ENCODE measurements at regions not wholly inside any gene's neighbourhood (a gene's known extent, or its start where the extent isn't known, plus 50 kb on each side); places are given as distances from the start of the nearest gene placed in this dataset.

DNA sequence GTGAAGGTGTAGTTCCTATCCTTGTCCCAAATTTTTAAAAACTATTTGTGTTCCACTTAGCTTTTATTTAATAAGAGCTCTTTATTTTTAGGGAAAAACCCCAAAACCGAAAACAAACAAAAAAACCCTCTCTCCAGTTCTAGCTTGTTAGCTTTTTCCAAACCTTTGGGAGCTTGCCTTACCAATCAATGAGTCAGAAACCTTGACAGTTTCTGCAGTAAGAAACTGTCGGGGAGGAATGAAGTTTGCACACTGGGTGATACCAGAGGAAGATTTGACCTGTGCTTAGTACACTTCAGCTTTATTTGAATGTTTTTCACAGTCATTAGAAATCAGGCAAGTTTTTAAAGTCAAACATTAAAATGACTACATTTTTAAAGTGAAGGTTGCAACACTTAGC lies 105.0 kb downstream of the FAT3 start:
- ATAC-seq (no peak), DNase-seq (no peak)
- peaks cover 0 to 23% (median 2%) of the 10 kb centered on the region in 5 donors for H3K27me3 Mint-ChIP-seq
- H3K9me3 Mint-ChIP-seq = peaks cover 0 to 4% (median 0%) of the 10 kb centered on the region in 9 donors
- no peak overlapping the region for H3K4me3 Mint-ChIP-seq
- POLR2A ChIA-PET = no interaction called here
- H3K27ac Mint-ChIP-seq = no peak overlapping the region
- no peaks in the 10 kb centered on the region for H3K36me3 Mint-ChIP-seq
- no peaks in the 10 kb centered on the region for H3K4me1 Mint-ChIP-seq

GRCh38 chr11:92330114-92330513 lies 105.5 kb downstream of the FAT3 start:
- Mint-ChIP-seq H3K27me3 (peaks cover 0 to 23% (median 2%) of the 10 kb centered on the region in 5 donors), H3K27ac (no peak overlapping the region), H3K4me1 (no peaks in the 10 kb centered on the region), H3K36me3 (no peaks in the 10 kb centered on the region), H3K4me3 (no peak overlapping the region), H3K9me3 (peaks cover 0 to 4% (median 0%) of the 10 kb centered on the region in 9 donors)
- DNase-seq (no peak), ATAC-seq (no peak)
- POLR2A ChIA-PET = no interaction called here

DNA sequence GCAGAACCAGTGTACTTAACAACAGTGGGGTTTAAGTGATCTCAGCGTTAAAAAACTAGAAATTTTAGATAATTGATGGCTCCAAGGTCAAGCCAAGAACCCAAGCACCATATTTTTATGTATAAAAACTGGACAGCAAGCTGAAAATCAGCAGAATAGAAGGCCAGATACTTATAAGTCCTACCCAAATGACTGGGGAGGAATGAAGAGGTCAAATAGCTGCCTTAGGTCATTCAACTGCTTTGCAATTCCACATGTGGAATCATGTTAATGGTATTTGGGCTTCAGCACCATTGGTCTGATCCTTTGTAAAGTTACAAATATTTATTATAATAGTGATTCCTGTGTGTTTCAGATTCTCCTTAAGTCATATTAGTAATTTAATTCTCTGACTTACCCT lies 108.4 kb downstream of the FAT3 start:
- H3K27ac Mint-ChIP-seq = no peak overlapping the region
- peaks cover 0 to 5% (median 0%) of the 10 kb centered on the region in 9 donors for H3K9me3 Mint-ChIP-seq
- H3K4me3 Mint-ChIP-seq = no peak overlapping the region
- H3K4me1 Mint-ChIP-seq = no peaks in the 10 kb centered on the region
- POLR2A ChIA-PET = no interaction called here
- H3K27me3 Mint-ChIP-seq = peaks cover 0 to 19% (median 2%) of the 10 kb centered on the region in 5 donors
- DNase-seq (no peak), ATAC-seq (no peak)
- no peaks in the 10 kb centered on the region for H3K36me3 Mint-ChIP-seq

DNA sequence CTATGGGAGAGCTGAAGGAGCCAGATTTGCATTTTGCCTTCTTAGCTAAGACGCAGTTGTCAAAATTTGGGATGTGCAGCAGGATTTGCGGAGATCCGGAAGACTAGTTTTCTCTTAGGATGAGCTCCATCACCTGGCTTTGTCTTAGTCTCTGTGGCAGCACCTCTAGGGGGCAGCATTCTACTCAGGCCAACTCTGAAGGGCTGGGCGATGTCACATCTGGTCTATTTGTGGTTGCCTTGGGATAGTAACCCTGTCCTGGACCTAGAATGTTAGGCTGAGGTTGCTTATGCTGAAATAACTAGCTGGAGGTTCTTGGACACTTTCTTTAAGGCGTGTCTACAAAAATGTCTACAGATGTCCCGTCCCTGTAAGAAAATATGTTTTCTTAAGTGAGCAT lies 116.2 kb downstream of the FAT3 start:
- POLR2A ChIA-PET = no interaction called here
- no peaks in the 10 kb centered on the region for H3K27me3 Mint-ChIP-seq
- peaks cover 0 to 10% (median 0%) of the 10 kb centered on the region in 9 donors for H3K9me3 Mint-ChIP-seq
- H3K27ac Mint-ChIP-seq = no peak overlapping the region
- no peaks in the 10 kb centered on the region for H3K4me1 Mint-ChIP-seq
- H3K36me3 Mint-ChIP-seq = no peaks in the 10 kb centered on the region
- ATAC-seq (no peak), DNase-seq (no peak)
- no peak overlapping the region for H3K4me3 Mint-ChIP-seq

DNA sequence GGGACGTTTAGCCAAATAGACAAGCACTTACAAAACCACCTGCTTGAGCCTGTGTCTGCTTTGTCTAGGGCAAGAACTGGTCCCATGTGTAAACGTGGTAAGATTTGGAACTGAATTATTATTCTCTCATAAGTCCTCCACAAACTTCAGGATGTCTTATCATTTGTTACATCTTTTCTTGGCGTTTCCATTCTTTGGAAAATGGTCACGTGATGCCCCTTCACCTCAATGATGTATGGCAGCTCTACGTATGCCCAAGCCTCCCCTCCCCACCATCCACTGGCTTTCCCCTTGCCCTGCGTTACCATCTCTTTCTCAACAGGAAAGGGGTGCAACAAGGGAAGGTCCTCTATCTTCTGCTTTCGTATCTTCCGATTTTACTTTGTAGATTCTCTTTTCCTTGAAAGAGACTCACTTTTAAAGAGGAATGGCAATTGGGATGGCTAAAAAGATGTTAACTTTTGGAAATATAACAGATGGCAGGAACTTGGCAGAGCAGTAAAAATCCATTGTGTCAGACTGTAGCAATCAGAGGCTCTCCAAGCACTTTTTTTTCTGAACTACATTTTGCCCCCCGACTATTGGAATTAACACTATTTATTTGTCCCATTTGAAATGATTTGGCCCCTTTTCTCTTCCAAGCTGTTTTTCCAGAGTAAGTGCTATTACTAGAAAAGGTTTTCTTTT lies 117.6 kb downstream of the FAT3 start:
- ATAC-seq = no peak
- Mint-ChIP-seq H3K36me3 (no peaks in the 10 kb centered on the region), H3K9me3 (peaks cover 0 to 10% (median 0%) of the 10 kb centered on the region in 9 donors), H3K4me3 (no peak overlapping the region), H3K4me1 (no peaks in the 10 kb centered on the region), H3K27ac (no peak overlapping the region), H3K27me3 (no peaks in the 10 kb centered on the region)
- no peak for DNase-seq
- POLR2A ChIA-PET = no interaction called here

GRCh38 chr11:92342886-92343285 lies 118.3 kb downstream of the FAT3 start:
- DNase-seq (no peak), ATAC-seq (no peak)
- no peak overlapping the region for H3K27ac Mint-ChIP-seq
- no peak overlapping the region for H3K4me3 Mint-ChIP-seq
- H3K36me3 Mint-ChIP-seq = no peaks in the 10 kb centered on the region
- POLR2A ChIA-PET = no interaction called here
- H3K4me1 Mint-ChIP-seq = no peaks in the 10 kb centered on the region
- no peaks in the 10 kb centered on the region for H3K27me3 Mint-ChIP-seq
- H3K9me3 Mint-ChIP-seq = peaks cover 0 to 10% (median 0%) of the 10 kb centered on the region in 9 donors

GRCh38 chr11:92346220-92346619 lies 121.6 kb downstream of the FAT3 start:
- no peaks in the 10 kb centered on the region for H3K36me3 Mint-ChIP-seq
- H3K27me3 Mint-ChIP-seq = peaks cover 0 to 1% (median 0%) of the 10 kb centered on the region in 5 donors
- DNase-seq = no peak
- H3K9me3 Mint-ChIP-seq = peaks cover 0 to 10% (median 0%) of the 10 kb centered on the region in 9 donors
- H3K27ac Mint-ChIP-seq = no peak overlapping the region
- POLR2A ChIA-PET = no interaction called here
- no peaks in the 10 kb centered on the region for H3K4me1 Mint-ChIP-seq
- H3K4me3 Mint-ChIP-seq = no peak overlapping the region
- no peak for ATAC-seq

DNA sequence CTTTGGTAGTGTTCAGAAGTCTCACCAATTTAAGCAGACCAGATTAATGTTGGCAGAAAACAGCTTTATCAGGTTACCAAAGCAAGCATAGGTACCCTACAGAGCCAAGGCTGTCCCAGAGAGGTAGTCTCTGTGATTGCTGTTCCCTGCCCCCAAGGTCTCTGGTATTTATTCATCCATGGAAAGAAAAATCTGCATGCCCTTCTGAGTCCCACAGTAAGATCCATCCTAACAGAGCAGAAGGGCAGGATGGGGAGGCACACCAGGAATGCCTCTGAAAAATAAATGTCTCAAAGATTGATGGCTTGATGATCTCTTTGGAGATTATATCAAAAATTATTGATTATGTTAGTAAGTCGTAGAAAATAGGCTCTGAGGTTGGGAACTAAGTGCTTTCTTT lies 122.8 kb downstream of the FAT3 start:
- ATAC-seq (no peak), DNase-seq (no peak)
- Mint-ChIP-seq H3K36me3 (no peaks in the 10 kb centered on the region), H3K27ac (no peak overlapping the region), H3K9me3 (peaks cover 0 to 6% (median 0%) of the 10 kb centered on the region in 9 donors), H3K4me3 (no peak overlapping the region), H3K4me1 (no peaks in the 10 kb centered on the region), H3K27me3 (peaks cover 0 to 1% (median 0%) of the 10 kb centered on the region in 5 donors)
- POLR2A ChIA-PET = no interaction called here

DNA sequence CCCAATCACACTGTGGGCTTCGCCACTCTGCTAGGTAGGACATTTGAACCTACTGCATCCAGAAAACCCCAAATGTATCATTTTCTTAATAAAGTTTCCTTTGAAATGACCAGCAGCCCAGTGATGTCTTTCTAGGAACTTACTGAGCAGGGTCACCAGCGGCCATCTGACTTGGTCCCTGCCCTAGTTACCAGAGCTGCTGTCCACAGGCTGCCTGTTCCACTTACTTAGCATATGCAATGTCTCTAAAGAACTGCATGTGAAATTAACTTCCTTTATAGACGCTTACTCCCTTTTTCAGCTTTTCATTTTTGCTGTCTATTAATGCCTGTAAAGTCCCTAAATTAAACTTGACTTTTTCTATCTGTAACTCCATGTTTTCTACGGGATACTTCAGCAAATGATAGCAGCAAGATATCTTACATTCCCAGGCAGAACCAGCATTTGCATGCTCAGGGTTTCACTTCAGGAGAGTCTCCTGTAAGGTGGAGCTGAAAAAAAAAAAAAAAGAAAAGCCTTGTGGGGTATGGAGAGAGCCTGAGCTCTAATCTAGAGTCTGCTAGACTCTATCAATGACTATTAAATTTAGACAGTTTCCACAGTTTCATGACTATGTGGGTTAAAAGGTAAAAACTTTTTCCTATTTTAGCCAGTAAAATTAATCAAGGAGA lies 125.0 kb downstream of the FAT3 start:
- POLR2A ChIA-PET = no interaction called here
- DNase-seq (no peak), ATAC-seq (no peak)
- H3K36me3 Mint-ChIP-seq = no peaks in the 10 kb centered on the region
- H3K27me3 Mint-ChIP-seq = peaks cover 0 to 3% (median 0%) of the 10 kb centered on the region in 5 donors
- H3K4me1 Mint-ChIP-seq = no peaks in the 10 kb centered on the region
- H3K9me3 Mint-ChIP-seq = peaks cover 0 to 11% (median 0%) of the 10 kb centered on the region in 9 donors
- no peak overlapping the region for H3K27ac Mint-ChIP-seq
- H3K4me3 Mint-ChIP-seq = no peak overlapping the region

GRCh38 chr11:92357344-92357743 lies 132.7 kb downstream of the FAT3 start:
- ATAC-seq = no peak
- POLR2A ChIA-PET = no interaction called here
- no peaks in the 10 kb centered on the region for H3K4me1 Mint-ChIP-seq
- DNase-seq = no peak
- no peaks in the 10 kb centered on the region for H3K36me3 Mint-ChIP-seq
- peaks cover 0 to 3% (median 0%) of the 10 kb centered on the region in 5 donors for H3K27me3 Mint-ChIP-seq
- no peak overlapping the region for H3K27ac Mint-ChIP-seq
- no peak overlapping the region for H3K4me3 Mint-ChIP-seq
- H3K9me3 Mint-ChIP-seq = peaks cover 0 to 9% (median 0%) of the 10 kb centered on the region in 9 donors

DNA sequence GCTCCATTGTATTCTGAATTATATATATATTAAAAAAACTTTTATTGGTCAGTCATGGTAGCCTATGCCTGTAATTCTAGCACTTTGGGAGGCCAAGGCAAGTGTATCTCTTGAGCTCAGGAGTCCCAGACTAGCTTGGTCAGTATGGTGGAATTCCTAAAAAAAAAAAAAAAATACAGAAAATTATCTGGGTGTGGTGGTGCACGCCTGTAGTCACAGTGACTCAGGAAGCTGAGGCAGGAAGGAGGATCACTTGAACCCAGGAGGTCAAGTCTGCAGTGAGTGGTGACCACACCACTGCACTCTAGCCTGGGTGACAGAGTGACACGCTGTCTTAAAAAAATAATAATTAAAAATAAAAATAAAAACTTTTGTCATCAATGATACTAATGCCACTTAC lies 133.2 kb downstream of the FAT3 start:
- DNase-seq = no peak
- Mint-ChIP-seq H3K4me3 (no peak overlapping the region), H3K4me1 (no peaks in the 10 kb centered on the region), H3K27ac (no peak overlapping the region), H3K36me3 (no peaks in the 10 kb centered on the region), H3K9me3 (peaks cover 0 to 4% (median 0%) of the 10 kb centered on the region in 9 donors), H3K27me3 (peaks cover 0 to 3% (median 0%) of the 10 kb centered on the region in 5 donors)
- POLR2A ChIA-PET = no interaction called here
- no peak for ATAC-seq

DNA sequence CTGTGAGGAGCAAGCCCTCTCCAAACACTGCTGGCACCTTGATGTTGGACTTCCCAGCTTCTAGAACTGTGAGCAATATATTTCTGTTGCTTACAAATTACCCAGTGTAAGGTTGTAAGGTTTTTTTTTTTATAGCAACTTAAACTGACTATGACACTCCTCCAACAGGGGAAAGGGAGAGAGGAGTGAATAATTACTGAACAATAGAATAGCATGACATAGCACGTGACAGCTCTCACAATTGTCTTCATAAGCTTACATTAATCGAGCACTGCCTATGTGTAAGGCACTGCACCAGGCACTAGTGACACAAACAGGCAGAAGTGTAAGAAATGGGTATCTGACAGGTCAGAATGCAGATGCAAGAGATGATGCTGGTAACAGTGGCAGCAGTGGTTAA lies 136.9 kb downstream of the FAT3 start:
- no peak for ATAC-seq
- Mint-ChIP-seq H3K27ac (no peak overlapping the region), H3K4me1 (no peaks in the 10 kb centered on the region), H3K36me3 (no peaks in the 10 kb centered on the region), H3K4me3 (no peak overlapping the region), H3K27me3 (no peaks in the 10 kb centered on the region), H3K9me3 (peaks cover 0 to 2% (median 0%) of the 10 kb centered on the region in 9 donors)
- POLR2A ChIA-PET = no interaction called here
- DNase-seq = no peak

DNA sequence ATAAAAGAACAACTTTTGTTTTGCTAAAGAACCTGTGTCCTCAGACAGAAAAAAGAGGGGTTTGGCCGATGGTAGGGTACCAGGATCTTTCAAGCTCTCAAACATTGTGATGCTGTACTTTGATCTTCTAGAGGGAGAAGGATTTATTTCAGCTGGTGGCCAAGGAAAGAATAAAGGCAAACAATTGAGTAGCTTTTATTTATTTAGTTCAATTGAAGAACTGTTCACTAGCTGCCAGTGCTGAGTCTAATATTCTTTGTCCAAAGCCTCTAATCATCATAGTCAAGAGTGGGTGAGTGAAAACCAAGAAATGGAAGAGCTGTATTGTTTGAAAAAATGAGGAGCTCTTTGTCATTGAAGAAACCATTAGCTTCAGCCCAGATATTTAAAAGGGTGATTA lies 138.4 kb downstream of the FAT3 start:
- Mint-ChIP-seq H3K27me3 (no peaks in the 10 kb centered on the region), H3K36me3 (no peaks in the 10 kb centered on the region), H3K4me1 (no peaks in the 10 kb centered on the region), H3K9me3 (peaks cover 0 to 2% (median 0%) of the 10 kb centered on the region in 9 donors), H3K27ac (no peak overlapping the region), H3K4me3 (no peak overlapping the region)
- POLR2A ChIA-PET = no interaction called here
- DNase-seq = no peak
- ATAC-seq = no peak

DNA sequence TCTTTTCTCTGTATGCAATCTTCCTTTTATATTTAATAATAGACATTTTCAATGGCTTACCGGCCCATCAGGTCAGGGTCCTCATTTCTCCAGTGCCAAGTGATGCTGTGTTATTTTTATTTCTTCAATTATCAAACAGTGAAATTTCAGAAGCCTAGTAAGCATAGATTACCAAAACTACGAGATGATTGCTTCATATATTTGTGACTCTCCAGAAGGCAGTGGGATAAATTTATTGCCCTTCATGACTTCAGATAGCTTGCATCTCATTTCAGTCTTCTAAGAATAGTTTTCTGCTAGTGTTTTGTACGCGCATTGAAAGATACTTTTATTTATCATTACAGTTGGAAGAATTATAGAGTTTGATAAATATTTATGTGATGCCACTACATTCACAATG lies 139.6 kb downstream of the FAT3 start:
- Mint-ChIP-seq H3K9me3 (peaks cover 0 to 2% (median 0%) of the 10 kb centered on the region in 9 donors), H3K27me3 (no peaks in the 10 kb centered on the region), H3K36me3 (no peaks in the 10 kb centered on the region), H3K4me1 (no peaks in the 10 kb centered on the region), H3K4me3 (no peak overlapping the region), H3K27ac (no peak overlapping the region)
- ATAC-seq = no peak
- POLR2A ChIA-PET = no interaction called here
- no peak for DNase-seq
